ENCODE measurements at regions not wholly inside any gene's neighbourhood (a gene's known extent, or its start where the extent isn't known, plus 50 kb on each side); places are given as distances from the start of the nearest gene placed in this dataset.

- TF ChIP-seq CTCF (IDR thresholded peaks at IDR 0.05) = no peak
- TF ChIP-seq ZFX (IDR thresholded peaks at IDR 0.05; ENCODE audit: borderline replicate concordance) = no peak
Observed at GRCh38 chr4:107153956-107154355, 117.8 kb upstream of the DKK2 start.

Measured in 22Rv1 (cell line).